NCI-H2196 treated with DMSO at 0.1 percent for 48 hours (cell line): ENCODE measurements at regions not wholly inside any gene's neighbourhood (a gene's known extent, or its start where the extent isn't known, plus 50 kb on each side); places are given as distances from the start of the nearest gene placed in this dataset.
A peak's percentile ranks its signal among the peaks of the same experiment; 100 is the strongest.
"Not testable (repeated sequence)": the region's sequence is repeated elsewhere in the genome, so short reads cannot be mapped to it uniquely, and the experiment has no call there.

Source experiments
- DNase-seq: peaks from one replicate; lab custom pipeline; 2025; ENCODE audit not compliant: unreplicated experiment; lab: John Stamatoyannopoulos, UW

- DNase-seq, result no peak
Observed at GRCh38 chr22:22946131-22946530, 58.5 kb downstream of the IGLL5 start.

GRCh38 chr22:22948651-22949571 lies 61.3 kb downstream of the IGLL5 start:
- DNase-seq, result no peak

DNA sequence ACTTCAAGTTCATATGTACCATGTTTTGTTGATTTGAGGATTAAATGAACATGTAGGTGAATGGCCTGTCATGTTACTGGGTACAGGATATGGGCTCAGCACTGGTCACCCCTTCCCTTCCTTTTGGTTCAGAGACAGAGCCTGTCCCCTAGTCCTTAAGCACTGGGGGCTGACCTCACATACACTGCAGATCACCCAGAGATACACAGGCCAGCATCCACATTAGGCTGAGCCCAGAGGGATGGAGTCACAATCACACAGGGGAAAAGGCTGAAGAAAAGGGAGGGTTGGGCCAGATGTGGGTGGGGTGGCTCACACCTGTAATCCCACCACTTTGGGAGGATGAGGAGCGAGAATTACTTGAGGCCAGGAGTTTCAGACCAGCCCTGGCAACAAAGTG lies 62.3 kb downstream of the IGLL5 start:
- DNase-seq, result no peak

DNA sequence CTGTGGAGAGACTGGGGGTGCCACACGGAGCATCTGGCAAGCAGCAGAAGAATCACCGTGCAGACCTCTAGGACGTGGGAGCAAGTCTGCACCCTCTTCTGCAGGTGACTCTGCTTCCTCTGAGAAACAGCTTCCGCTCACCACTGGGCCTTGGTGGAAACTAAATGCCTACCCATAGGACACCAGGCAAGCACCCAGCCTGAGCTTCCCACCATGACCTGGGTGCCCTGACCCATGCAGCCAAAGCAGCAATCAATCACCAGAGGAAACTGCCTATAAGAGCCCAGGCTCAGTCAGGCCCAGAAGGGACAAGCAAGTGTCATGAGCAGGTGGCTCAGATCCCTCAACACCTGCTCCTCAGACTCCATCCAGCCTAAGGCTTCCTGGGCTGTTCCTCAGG lies 63.4 kb downstream of the IGLL5 start:
- DNase-seq, result no peak

- DNase-seq, result no peak
Observed at GRCh38 chr22:22952531-22953280, 65.1 kb downstream of the IGLL5 start.

GRCh38 chr22:22953791-22954190 lies 66.2 kb downstream of the IGLL5 start:
- DNase-seq, result no peak

DNA sequence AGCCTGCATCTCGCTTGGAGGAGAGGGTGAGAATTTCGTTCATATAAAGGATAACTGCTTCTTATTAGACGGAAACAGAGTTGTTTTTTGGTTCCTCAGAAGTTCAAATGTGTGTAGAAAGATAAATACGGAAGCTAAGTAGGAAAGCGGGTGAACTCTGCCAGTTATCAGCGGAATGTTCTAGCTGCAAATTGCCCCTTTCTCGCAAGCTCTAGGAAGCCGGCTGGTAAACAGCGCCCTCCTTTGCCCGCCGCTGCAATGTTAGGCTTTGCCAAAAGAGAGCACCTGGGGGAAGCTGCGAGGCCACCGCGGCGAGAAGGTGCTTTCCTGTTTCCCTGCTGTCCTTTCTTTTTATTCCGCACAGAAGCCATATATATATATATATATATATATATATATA lies 67.0 kb downstream of the IGLL5 start:
- DNase-seq, result no peak

DNA sequence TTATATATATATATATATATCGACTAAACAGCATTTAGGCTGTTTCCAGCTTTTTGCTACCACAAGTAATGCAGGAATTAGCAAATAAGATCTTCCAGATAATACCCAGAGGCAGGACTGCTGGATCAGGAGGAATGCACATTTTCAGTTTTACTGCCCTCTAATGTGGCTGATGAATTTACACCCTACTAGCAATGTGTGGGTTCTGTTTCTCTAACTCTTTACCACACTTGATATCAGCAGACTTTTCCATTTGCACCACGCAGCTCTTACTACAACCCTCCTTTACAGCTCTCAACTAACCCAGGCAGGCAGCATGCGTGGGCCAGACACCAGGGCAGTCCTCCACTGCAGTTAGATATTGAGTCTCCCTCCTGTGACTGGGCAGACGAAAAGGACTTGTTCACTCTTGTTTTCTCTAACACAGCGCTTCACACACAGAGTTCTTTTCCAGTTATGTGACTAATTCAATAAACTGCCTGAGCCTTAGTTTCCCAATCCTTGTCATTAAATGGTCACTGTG lies 67.7 kb downstream of the IGLL5 start:
- DNase-seq, result no peak

GRCh38 chr22:22955866-22956535 lies 68.4 kb downstream of the IGLL5 start:
- peak; percentile 7 for DNase-seq

DNA sequence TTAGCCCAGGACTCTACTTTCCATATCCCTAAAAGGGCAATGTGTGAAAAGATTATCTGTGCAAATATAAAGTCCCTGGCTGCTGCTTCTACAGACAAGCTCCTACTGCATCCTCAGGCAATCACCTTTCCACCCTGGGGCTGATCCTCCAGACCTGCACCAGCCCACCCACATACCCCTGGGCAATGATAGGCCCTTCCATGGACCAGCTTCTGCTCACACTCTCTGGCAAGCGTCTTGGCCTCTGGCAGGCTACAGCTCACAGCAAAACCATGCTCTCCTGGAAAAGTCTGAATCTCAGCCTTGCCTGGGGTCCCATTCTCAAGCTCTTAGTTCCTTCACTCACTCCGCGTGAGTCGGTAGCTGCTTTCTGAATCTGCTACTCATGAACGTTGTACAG lies 69.5 kb downstream of the IGLL5 start:
- DNase-seq, result no peak

DNA sequence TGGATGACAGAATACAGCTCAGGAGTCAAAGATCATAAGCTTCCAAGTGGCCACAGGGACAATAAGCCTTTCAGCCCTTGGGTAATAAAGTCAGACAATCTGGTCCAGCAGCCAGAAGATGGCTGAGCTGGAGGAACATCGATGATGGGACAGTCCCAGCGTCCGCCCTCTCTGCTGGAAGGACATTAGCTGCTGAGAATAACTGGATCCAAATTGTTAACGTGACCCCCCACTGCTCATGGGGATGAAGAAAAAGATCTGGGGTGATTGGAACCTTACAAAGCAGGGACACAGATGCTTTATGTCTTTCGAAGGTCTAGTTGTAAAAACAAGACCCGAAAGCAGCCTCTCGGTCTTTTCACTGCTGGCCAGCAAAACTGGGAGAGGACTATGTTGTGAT lies 71.0 kb downstream of the IGLL5 start:
- DNase-seq, result no peak

DNA sequence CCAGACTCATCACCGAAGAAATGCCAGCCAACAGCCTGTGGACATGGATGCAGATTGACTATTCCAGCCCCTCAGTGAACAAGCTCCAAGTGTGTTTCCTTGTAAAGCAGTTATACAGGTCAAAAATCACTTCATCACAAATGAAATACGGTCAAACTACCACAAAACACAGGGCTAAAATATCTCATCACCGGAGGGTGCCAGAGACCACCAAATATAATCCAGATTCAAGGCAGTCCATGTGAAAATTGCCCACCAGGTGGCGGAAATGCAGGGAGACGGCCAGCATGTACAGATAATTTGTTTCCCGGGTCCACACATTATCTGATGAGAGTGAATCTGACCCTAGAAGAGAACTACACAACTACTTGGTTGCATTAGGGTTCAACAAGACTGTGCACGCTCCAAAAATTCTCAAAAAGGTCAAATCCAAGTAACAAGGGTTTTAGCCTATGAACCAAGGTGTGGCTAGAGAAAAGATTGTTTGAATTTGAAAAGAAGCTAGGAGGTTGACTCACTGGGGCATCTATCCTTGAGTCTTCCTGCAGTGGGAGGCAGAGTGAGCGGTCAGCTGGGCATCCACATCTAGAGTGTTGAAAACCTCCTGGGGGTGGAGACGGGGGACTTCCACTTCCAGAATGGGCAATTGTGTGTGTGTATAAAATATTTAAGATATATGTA lies 71.7 kb downstream of the IGLL5 start:
- DNase-seq, result peak; percentile 9

DNA sequence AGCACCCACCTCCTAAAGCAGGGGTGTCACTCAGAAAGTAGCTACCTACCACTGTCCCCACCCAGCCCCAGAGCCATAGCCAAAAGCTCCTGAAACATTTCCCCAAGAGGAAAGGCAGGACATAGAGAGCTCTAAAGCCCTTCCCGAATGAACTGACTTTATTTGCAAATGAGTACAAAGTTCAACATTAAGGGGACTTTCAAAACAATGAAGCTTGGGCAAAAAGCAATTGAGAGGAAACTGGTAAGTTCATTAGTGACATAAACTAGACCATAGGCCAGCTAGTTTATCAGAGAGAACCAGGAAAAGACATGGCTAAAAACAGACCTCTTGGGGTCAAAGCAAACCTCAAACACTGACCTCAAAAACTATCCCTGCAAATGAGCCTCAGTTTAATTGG lies 72.7 kb downstream of the IGLL5 start:
- no peak for DNase-seq

GRCh38 chr22:22961574-22961973 lies 74.0 kb downstream of the IGLL5 start:
- DNase-seq, result no peak

DNA sequence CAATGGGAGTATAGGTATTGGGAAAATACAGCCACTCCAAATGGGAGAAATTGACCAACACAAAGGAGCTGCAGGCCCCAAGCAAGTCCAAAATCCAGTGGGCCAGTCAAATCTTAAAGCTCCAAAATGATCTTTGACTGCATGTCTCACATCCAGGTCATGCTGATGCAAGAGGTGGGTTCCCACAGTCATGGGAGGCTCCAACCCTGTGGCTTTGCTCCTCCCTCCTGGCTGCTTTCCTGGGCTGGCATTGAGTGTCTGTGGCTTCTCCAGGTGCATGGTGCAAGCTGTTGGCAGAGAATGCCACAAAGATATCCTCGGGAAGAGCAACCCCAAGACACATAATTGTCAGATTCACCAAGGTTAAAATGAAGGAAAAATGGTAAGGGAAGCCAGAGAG lies 80.8 kb downstream of the IGLL5 start:
- DNase-seq, result no peak

DNA sequence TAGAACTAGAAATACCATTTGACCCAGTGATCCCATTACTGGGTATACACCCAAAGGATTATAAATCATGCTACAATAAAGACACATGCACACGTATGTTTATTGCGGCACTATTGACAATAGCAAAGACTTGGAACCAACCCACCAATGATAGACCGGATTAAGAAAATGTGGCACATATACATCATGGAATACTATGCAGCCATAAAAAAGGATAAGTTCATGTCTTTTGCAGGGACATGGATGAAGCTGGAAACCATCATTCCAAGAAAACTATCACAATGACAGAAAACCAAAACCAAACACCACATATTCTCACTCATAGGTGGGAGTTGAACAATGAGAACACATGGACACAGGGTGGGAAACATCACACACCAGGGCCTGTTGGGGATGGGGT lies 85.0 kb downstream of the IGLL5 start:
- DNase-seq, result not testable (repeated sequence)

GRCh38 chr22:22973336-22973735 lies 85.7 kb downstream of the IGLL5 start:
- DNase-seq, result no peak

- no peak for DNase-seq
Observed at GRCh38 chr22:22974156-22974555, 86.5 kb downstream of the IGLL5 start.

- DNase-seq, result no peak
Observed at GRCh38 chr22:22974795-22975580, 87.4 kb downstream of the IGLL5 start.
